BLaER1 treated with 17β-estradiol and CSF1 and Interleukin-3, amounts not matched to agents 10 nM and 100 nM (cell line): ENCODE measurements at regions not wholly inside any gene's neighbourhood (a gene's known extent, or its start where the extent isn't known, plus 50 kb on each side); places are given as distances from the start of the nearest gene placed in this dataset.

ENCODE experiments used
- H3K27ac ChIP-seq, 11 experiments: shearing (Covaris generic); formaldehyde crosslinking; 2 replicates each; pipeline ENCODE4 v1.8.1; 2022
- H3K27me3 ChIP-seq, 11 experiments: shearing (Covaris generic); formaldehyde crosslinking; 2 replicates each; pipeline ENCODE4 v1.8.1; 2022
- H3K36me3 ChIP-seq, 11 experiments: shearing (Covaris generic); formaldehyde crosslinking; 2 replicates each; pipeline ENCODE4 v1.8.1; 2022
- H3K4me1 ChIP-seq, 10 experiments: shearing (Covaris generic); formaldehyde crosslinking; 2 replicates each; pipeline ENCODE4 v1.8.1; 2022
- H3K4me2 ChIP-seq, 11 experiments: shearing (Covaris generic); formaldehyde crosslinking; 2 replicates each; pipeline ENCODE4 v1.8.1; 2022
- H3K4me3 ChIP-seq, 10 experiments: shearing (Covaris generic); formaldehyde crosslinking; 2 replicates each; pipeline ENCODE4 v1.8.1; 2022
- H3K9ac ChIP-seq, 11 experiments: shearing (Covaris generic); formaldehyde crosslinking; 2 replicates each; pipeline ENCODE4 v1.8.1; 2022
- H3K9me3 ChIP-seq, 11 experiments: shearing (Covaris generic); formaldehyde crosslinking; replicated peaks in 1 of 11; 2 replicates each; pipeline ENCODE4 v1.8.1; 2022
- H4K20me1 ChIP-seq, 11 experiments: shearing (Covaris generic); formaldehyde crosslinking; 2 replicates each; pipeline ENCODE4 v1.8.1; 2022
- Cebpa-rat ChIP-seq, 11 experiments: shearing (Covaris generic); IDR thresholded peaks; 2 replicates each; pipeline ENCODE4 v1.8.1; 2022

DNA sequence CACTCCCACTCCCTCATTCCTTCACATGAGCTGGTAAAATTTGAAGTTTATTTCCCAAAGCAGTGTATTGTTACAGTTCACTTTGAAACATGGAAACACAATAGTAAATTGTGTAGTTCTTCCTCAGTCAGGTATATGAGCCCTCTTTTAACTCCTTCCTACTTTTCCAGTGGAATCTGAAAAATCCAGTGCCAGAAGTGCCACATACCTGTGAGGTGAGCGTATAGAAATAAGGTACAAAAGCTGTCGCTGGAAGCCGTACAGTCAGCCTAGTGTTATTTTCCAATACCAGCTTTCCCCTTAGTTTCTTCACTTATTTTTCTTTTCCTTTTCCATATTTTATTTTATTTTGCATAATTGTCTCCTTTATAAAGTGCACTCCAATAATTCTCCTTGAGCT is 81.7 kb upstream of the CADM2 start:
- H3K4me2 ChIP-seq = peak overlapping the region in 8 of 11 experiments; percentile 20 to 62 (median 44); a peak in 11 of 22 replicates
- no peaks in the 10 kb centered on the region for H3K36me3 ChIP-seq
- H3K4me1 ChIP-seq = peaks cover 0 to 24% (median 8%) of the 10 kb centered on the region in 10 experiments; a peak in 13 of 20 replicates
- H3K4me3 ChIP-seq = no peak overlapping the region
- no peak for TF ChIP-seq Cebpa-rat (IDR thresholded peaks at IDR 0.05)
- H3K27me3 ChIP-seq = no peaks in the 10 kb centered on the region
- peaks cover 0 to 11% (median 0%) of the 10 kb centered on the region in 11 experiments; a peak in 4 of 22 replicates for H3K9me3 ChIP-seq
- no peak overlapping the region for H3K9ac ChIP-seq
- no peaks in the 10 kb centered on the region for H4K20me1 ChIP-seq
- H3K27ac ChIP-seq = no peak overlapping the region

DNA sequence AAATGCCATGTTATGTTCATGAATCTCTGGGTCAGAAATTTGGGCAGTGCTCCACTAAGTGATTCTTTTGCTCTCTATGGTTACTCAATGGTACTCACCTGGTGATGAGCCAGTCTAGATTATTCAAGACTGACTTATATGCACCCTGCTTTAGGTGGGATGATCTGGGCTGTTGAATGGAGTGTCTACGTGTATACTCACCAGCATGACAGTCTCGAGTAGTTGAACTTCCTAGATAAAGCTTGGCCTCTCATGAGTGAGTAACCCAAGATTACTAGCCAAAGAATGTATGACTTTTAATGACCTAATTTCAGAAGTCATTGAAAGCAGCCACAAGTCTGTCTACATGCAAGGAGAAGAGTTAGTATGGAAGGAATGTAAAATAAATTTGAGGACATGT is 77.5 kb upstream of the CADM2 start:
- Histone ChIP-seq H3K36me3 (no peaks in the 10 kb centered on the region), H3K4me1 (peaks cover 0 to 24% (median 8%) of the 10 kb centered on the region in 10 experiments; a peak in 13 of 20 replicates), H4K20me1 (no peaks in the 10 kb centered on the region), H3K9me3 (peaks cover 0 to 13% (median 5%) of the 10 kb centered on the region in 11 experiments; a peak in 9 of 22 replicates), H3K4me2 (no peak overlapping the region), H3K9ac (no peak overlapping the region), H3K4me3 (no peak overlapping the region), H3K27ac (no peak overlapping the region), H3K27me3 (no peaks in the 10 kb centered on the region)
- TF ChIP-seq Cebpa-rat (IDR thresholded peaks at IDR 0.05) = no peak

- no peaks in the 10 kb centered on the region for H3K27me3 ChIP-seq
- no peaks in the 10 kb centered on the region for H3K36me3 ChIP-seq
- no peak overlapping the region for H3K9ac ChIP-seq
- H3K27ac ChIP-seq = no peak overlapping the region
- no peak for TF ChIP-seq Cebpa-rat (IDR thresholded peaks at IDR 0.05)
- no peak overlapping the region for H3K4me2 ChIP-seq
- peaks cover 0 to 7% (median 0%) of the 10 kb centered on the region in 10 experiments; a peak in 3 of 20 replicates for H3K4me1 ChIP-seq
- H3K4me3 ChIP-seq = no peak overlapping the region
- peaks cover 0 to 22% (median 5%) of the 10 kb centered on the region in 11 experiments; a peak in 14 of 22 replicates for H3K9me3 ChIP-seq
- no peaks in the 10 kb centered on the region for H4K20me1 ChIP-seq
These were observed 73.4 kb upstream of the CADM2 start for GRCh38 chr3:84885199-84885882.

DNA sequence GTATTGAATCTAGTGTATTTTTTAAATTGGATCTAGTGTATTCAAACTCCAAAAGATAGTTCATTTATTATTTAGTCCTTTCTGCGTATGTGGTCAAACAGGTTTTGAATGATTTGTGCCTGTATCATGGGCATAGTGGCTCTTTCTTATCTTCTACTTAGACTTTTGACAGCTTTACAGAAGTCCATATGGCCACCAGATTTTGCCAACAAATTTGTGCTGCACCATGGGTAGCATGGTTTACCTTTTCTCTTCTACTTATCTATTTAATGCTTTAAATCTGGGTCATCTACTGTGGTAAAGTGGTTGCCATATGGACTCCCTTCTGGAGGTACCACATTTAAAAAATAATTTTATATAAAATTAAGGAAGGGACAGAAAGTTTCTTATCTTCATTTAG is 66.9 kb upstream of the CADM2 start:
- no peak overlapping the region for H3K27ac ChIP-seq
- H3K27me3 ChIP-seq = no peaks in the 10 kb centered on the region
- no peak for TF ChIP-seq Cebpa-rat (IDR thresholded peaks at IDR 0.05)
- no peaks in the 10 kb centered on the region for H3K36me3 ChIP-seq
- H3K9me3 ChIP-seq = peaks cover 2 to 37% (median 13%) of the 10 kb centered on the region in 11 experiments; a peak in 18 of 22 replicates
- H4K20me1 ChIP-seq = no peaks in the 10 kb centered on the region
- no peak overlapping the region for H3K4me2 ChIP-seq
- peaks cover 0 to 7% (median 0%) of the 10 kb centered on the region in 10 experiments; a peak in 3 of 20 replicates for H3K4me1 ChIP-seq
- H3K4me3 ChIP-seq = no peak overlapping the region
- H3K9ac ChIP-seq = no peak overlapping the region

DNA sequence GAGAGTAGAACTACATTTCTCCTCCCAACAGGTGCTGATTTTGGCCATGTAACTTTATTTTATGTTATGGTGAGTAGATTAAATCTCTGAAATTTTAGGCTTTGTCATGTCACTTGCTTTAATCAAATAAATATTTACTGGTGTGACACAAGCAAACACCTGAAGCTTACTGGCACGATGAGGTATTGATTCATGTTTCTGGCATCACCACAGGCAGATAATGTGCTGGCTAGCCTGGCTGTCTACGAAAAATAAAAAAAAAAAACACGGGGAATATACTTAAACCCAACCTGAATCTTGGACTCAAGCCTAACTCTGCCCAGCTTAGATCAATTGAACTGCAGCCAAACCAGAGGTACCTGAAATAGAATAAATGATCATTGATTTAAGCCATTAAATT is 65.6 kb upstream of the CADM2 start:
- no peak overlapping the region for H3K4me3 ChIP-seq
- H3K9ac ChIP-seq = no peak overlapping the region
- H3K9me3 ChIP-seq = peaks cover 14 to 50% (median 27%) of the 10 kb centered on the region in 11 experiments; a peak in 21 of 22 replicates
- no peaks in the 10 kb centered on the region for H3K36me3 ChIP-seq
- no peak overlapping the region for H3K4me2 ChIP-seq
- H3K4me1 ChIP-seq = no peaks in the 10 kb centered on the region
- no peaks in the 10 kb centered on the region for H4K20me1 ChIP-seq
- no peaks in the 10 kb centered on the region for H3K27me3 ChIP-seq
- no peak for TF ChIP-seq Cebpa-rat (IDR thresholded peaks at IDR 0.05)
- no peak overlapping the region for H3K27ac ChIP-seq

DNA sequence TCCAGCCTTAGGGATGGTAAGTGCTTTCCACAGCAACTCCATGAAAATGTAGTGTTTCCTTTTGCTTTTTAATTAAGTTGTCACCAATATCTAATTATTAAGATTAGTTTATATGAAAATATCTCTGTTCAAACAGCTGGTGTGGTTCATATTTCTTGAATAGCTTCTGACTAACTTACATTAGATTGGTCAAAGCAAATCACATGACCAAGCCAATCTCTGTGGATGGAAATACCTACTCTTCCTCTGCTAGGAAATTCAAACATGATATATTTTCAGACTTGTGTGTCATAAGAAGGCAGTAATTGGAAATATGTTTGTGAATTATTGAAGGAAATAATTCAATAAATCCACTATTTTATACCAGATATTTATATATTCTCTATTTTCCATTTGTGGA is 54.6 kb upstream of the CADM2 start:
- H4K20me1 ChIP-seq = no peaks in the 10 kb centered on the region
- no peak overlapping the region for H3K4me3 ChIP-seq
- no peaks in the 10 kb centered on the region for H3K36me3 ChIP-seq
- no peak for TF ChIP-seq Cebpa-rat (IDR thresholded peaks at IDR 0.05)
- no peak overlapping the region for H3K27ac ChIP-seq
- H3K4me2 ChIP-seq = no peak overlapping the region
- H3K9me3 ChIP-seq = peaks cover 11 to 34% (median 17%) of the 10 kb centered on the region in 11 experiments
- no peaks in the 10 kb centered on the region for H3K27me3 ChIP-seq
- H3K9ac ChIP-seq = no peak overlapping the region
- no peaks in the 10 kb centered on the region for H3K4me1 ChIP-seq

DNA sequence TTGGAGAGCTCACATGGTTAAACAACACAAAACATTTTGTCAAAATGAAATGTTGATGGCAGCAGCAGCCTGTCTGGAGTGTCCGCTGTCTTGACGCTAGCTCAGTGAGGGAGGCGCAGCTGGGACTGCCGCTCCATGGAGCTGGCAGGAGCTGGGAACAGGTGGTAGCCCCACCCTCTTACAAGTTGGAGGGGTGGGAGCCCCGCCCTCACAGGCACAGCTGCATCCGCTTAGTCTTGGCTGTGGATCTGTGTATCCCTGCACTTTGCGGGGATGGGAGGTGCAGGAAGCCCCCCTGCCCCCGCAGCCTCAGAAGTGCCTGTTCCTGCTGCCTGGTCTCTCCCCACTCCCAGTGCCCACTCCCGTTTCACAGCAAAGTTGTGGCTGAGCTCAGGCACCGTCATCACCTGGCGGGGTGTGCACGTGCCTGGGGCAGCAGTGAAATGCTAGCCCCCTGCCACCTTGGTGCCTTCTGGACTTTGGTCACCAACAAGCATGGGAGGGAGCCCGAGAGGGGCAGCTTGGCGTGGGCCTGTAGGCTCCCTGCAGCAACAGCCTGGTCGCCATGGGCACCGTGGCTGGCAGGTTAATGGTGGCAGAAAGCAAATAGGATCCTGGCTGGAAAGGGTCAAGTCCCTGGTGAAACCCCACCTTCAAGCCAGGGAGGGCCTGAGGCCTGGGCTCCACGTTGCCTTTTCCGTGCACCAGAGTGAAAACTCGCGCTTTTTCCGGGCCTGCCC is 53.8 kb upstream of the CADM2 start:
- Histone ChIP-seq H3K4me1 (no peaks in the 10 kb centered on the region), H3K4me3 (no peak overlapping the region), H3K27me3 (no peaks in the 10 kb centered on the region), H3K4me2 (no peak overlapping the region), H3K36me3 (no peaks in the 10 kb centered on the region), H4K20me1 (no peaks in the 10 kb centered on the region), H3K9me3 (peaks cover 11 to 32% (median 17%) of the 10 kb centered on the region in 11 experiments), H3K9ac (no peak overlapping the region), H3K27ac (no peak overlapping the region)
- no peak for TF ChIP-seq Cebpa-rat (IDR thresholded peaks at IDR 0.05)

GRCh38 chr3:84905556-84905920 is 53.3 kb upstream of the CADM2 start:
- Histone ChIP-seq H3K4me3 (no peak overlapping the region), H4K20me1 (no peaks in the 10 kb centered on the region), H3K4me2 (no peak overlapping the region), H3K27ac (no peak overlapping the region), H3K9ac (no peak overlapping the region), H3K4me1 (no peaks in the 10 kb centered on the region), H3K27me3 (no peaks in the 10 kb centered on the region), H3K36me3 (no peaks in the 10 kb centered on the region), H3K9me3 (peaks cover 7 to 27% (median 14%) of the 10 kb centered on the region in 11 experiments)
- no peak for TF ChIP-seq Cebpa-rat (IDR thresholded peaks at IDR 0.05)

GRCh38 chr3:84906065-84906464 is 52.7 kb upstream of the CADM2 start:
- Histone ChIP-seq H4K20me1 (no peaks in the 10 kb centered on the region), H3K4me2 (no peak overlapping the region), H3K27me3 (no peaks in the 10 kb centered on the region), H3K9me3 (peaks cover 1 to 22% (median 9%) of the 10 kb centered on the region in 11 experiments; a peak in 21 of 22 replicates), H3K4me3 (no peak overlapping the region), H3K36me3 (no peaks in the 10 kb centered on the region), H3K27ac (no peak overlapping the region), H3K9ac (no peak overlapping the region), H3K4me1 (no peaks in the 10 kb centered on the region)
- no peak for TF ChIP-seq Cebpa-rat (IDR thresholded peaks at IDR 0.05)
